Panc1 (cell line): ENCODE measurements at regions not wholly inside any gene's neighbourhood (a gene's known extent, or its start where the extent isn't known, plus 50 kb on each side); places are given as distances from the start of the nearest gene placed in this dataset.

Experiments
- CTCF ChIP-seq: fragments of 450-650 bp; IDR thresholded peaks from 2 replicates; pipeline ENCODE4 v1.5.1; 2017; ENCODE audit warnings: mild to moderate bottlenecking
- POLR2AphosphoS5 ChIP-seq: IDR thresholded peaks from 2 replicates; pipeline ENCODE4 v1.6.1; 2012; ENCODE audit warnings: mild to moderate bottlenecking, low read depth, low read length, moderate library complexity
- SIN3A ChIP-seq: IDR thresholded peaks from 2 replicates; pipeline ENCODE4 v1.6.1; 2012; ENCODE audit warnings: low read depth, mild to moderate bottlenecking, low read length, moderate library complexity, borderline replicate concordance; ENCODE audit not compliant: insufficient read depth
- TF ChIP-seq, protein P1 (sequence below), 2 experiments: IDR thresholded peaks; 2 replicates each; pipeline ENCODE4 v1.6.1; 2011 to 2012; ENCODE audit warnings: low read depth in 2 of 2, control low read depth in 1 of 2, low read length in 1 of 2, mild to moderate bottlenecking in 1 of 2, moderate library complexity in 1 of 2; ENCODE audit not compliant: insufficient read depth in 1 of 2

DNA sequence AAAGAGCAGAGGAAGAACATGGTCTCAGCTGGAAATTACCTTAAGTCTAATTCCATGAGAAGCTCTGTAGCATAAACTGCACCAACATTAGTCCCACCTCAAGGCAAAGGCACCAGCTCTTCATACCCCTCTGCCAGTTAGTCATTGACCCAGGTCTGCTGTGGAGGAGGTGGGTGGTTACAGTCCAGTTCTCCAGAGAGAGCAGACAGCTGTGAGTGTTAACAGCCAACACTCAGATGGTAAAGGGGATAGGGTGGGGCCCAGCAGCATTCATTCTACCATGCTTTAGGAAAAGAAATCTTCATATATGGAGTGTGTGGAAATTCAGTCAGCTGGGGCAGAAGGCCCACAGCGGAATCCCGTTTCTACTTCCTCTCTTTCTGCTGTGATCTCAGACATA is 159.7 kb upstream of the FBXO11 start:
- TF ChIP-seq CTCF: no peak
- no peak for TF ChIP-seq POLR2AphosphoS5
- TF ChIP-seq, protein P1, sequence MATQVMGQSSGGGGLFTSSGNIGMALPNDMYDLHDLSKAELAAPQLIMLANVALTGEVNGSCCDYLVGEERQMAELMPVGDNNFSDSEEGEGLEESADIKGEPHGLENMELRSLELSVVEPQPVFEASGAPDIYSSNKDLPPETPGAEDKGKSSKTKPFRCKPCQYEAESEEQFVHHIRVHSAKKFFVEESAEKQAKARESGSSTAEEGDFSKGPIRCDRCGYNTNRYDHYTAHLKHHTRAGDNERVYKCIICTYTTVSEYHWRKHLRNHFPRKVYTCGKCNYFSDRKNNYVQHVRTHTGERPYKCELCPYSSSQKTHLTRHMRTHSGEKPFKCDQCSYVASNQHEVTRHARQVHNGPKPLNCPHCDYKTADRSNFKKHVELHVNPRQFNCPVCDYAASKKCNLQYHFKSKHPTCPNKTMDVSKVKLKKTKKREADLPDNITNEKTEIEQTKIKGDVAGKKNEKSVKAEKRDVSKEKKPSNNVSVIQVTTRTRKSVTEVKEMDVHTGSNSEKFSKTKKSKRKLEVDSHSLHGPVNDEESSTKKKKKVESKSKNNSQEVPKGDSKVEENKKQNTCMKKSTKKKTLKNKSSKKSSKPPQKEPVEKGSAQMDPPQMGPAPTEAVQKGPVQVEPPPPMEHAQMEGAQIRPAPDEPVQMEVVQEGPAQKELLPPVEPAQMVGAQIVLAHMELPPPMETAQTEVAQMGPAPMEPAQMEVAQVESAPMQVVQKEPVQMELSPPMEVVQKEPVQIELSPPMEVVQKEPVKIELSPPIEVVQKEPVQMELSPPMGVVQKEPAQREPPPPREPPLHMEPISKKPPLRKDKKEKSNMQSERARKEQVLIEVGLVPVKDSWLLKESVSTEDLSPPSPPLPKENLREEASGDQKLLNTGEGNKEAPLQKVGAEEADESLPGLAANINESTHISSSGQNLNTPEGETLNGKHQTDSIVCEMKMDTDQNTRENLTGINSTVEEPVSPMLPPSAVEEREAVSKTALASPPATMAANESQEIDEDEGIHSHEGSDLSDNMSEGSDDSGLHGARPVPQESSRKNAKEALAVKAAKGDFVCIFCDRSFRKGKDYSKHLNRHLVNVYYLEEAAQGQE (IDR thresholded peaks at IDR 0.05; ENCODE audit: insufficient read depth in 1 of 2, low read depth in 2 of 2, low read length in 1 of 2): no peak
- TF ChIP-seq SIN3A: no peak
